Stomach (tissue), 8 donors: ENCODE measurements at regions not wholly inside any gene's neighbourhood (a gene's known extent, or its start where the extent isn't known, plus 50 kb on each side); places are given as distances from the start of the nearest gene placed in this dataset.

Experiments
- DNase-seq, 2 donors: peaks; one replicate each; pipeline versions ENCODE4 v3.0.0 to v3.0.0-alpha.2; 2013 to 2019
- H3K27ac ChIP-seq, 5 donors: fragments of 200-600 bp in 4 of 5; sonication (generic) in 4 of 5; one replicate each; pipeline ENCODE4 v1.5.1; 2013 to 2019; ENCODE audit warnings: mild to moderate bottlenecking in 1 of 5, moderate library complexity in 1 of 5
- H3K27me3 ChIP-seq, 3 donors: fragments of 200-600 bp; sonication (generic); one replicate each; pipeline ENCODE4 v1.5.1; 2017 to 2019; ENCODE audit warnings: mixed run types in 1 of 3
- H3K36me3 ChIP-seq, 4 donors: fragments of 200-600 bp; sonication (generic); 1 replicate in 3 of 4; 2 replicates in 1 of 4; pipeline ENCODE4 v1.5.1; 2016 to 2019
- H3K4me1 ChIP-seq, 4 donors: fragments of 200-600 bp; sonication (generic); one replicate each; pipeline ENCODE4 v1.5.1; 2016 to 2019
- H3K4me3 ChIP-seq, 4 donors: fragments of 200-600 bp; sonication (generic) in 3 of 4; one replicate each; pipeline ENCODE4 v1.5.1; 2016 to 2019; ENCODE audit warnings: mild to moderate bottlenecking in 1 of 4
- H3K9me3 ChIP-seq, 4 donors: fragments of 200-600 bp; sonication (generic); one replicate each; pipeline ENCODE4 v1.5.1; 2016 to 2019
- EP300 ChIP-seq: sonication (generic); formaldehyde crosslinking; IDR thresholded peaks from one replicate; pipeline ENCODE4 v1.6.1; 2017; ENCODE audit warnings: antibody characterized with exemption
- POLR2A ChIP-seq, 4 donors: fragments of 450-650 bp; IDR thresholded peaks; one replicate each; pipeline ENCODE4 v1.6.1; 2016; ENCODE audit warnings: antibody characterized with exemption in 4 of 4, control low read depth in 2 of 4, mild to moderate bottlenecking in 1 of 4, moderate library complexity in 1 of 4
- POLR2AphosphoS5 ChIP-seq, 3 donors: sonication (generic); formaldehyde crosslinking; IDR thresholded peaks; one replicate each; pipeline ENCODE4 v1.6.1; 2016; ENCODE audit warnings: antibody characterized with exemption in 3 of 3
- WGBS, 5 donors: extraction: QIAGEN DNeasy Blood & Tissue Kit in 3 of 5; methylation state at CpG; one replicate each; pipeline versions ENCODE4 v1.1.5 to v1.1.7; 2013 to 2018; 5-methylcytosine and 5-hydroxymethylcytosine counted together
- intact Hi-C: fragments of 100-400 bp; cut with DNase I; formaldehyde crosslinking; loops from one replicate; pipeline ENCODE4 v1.15.1; 2023; ENCODE audit warnings: low total_unique reads
- TF ChIP-seq, protein P1 (sequence below), 7 experiments: fragments of 450-650 bp in 4 of 7; fragments of 200-600 bp in 3 of 7; sonication (generic) in 3 of 7; IDR thresholded peaks; one replicate each; pipeline ENCODE4 v1.5.1; 2016 to 2019; ENCODE audit warnings: antibody characterized with exemption in 7 of 7, control low read depth in 2 of 7, mild to moderate bottlenecking in 1 of 7
- donor health status: healthy with polysubstance abuse.
- donor health status: Bipolar disorder and iron deficiency.
- donor health status: healthy.

DNA sequence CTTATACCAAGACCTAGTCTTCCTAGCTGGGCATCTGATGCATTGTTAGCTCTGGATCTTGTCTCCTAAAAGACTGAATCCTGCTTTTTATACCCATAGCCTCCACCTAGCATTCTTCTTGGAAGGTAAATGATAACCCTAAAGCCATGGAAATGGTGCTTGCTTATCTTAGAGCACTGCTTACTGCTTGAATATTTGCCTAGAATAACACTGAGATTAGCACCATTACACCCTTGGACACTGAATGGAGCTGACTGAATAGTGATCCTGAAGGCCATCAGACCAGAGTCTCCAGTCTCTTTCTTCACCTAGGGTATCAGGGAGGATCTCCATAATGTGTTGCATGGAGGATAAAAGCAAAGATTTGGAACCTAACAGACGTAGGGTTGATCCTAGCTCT lies 50.3 kb upstream of the UGP2 start:
- no peak overlapping the region for H3K4me3 ChIP-seq
- no peaks in the 10 kb centered on the region for H3K9me3 ChIP-seq
- H3K36me3 ChIP-seq = no peaks in the 10 kb centered on the region
- WGBS, 5 donors = 81 to 91% (median 84%) methylated on average over 1 of the region's 1 CpG
- H3K4me1 ChIP-seq = no peaks in the 10 kb centered on the region
- TF ChIP-seq EP300 (no peak), POLR2A (IDR thresholded peaks at IDR 0.05) (no peak), POLR2AphosphoS5 (IDR thresholded peaks at IDR 0.05) (no peak)
- TF ChIP-seq, protein P1, sequence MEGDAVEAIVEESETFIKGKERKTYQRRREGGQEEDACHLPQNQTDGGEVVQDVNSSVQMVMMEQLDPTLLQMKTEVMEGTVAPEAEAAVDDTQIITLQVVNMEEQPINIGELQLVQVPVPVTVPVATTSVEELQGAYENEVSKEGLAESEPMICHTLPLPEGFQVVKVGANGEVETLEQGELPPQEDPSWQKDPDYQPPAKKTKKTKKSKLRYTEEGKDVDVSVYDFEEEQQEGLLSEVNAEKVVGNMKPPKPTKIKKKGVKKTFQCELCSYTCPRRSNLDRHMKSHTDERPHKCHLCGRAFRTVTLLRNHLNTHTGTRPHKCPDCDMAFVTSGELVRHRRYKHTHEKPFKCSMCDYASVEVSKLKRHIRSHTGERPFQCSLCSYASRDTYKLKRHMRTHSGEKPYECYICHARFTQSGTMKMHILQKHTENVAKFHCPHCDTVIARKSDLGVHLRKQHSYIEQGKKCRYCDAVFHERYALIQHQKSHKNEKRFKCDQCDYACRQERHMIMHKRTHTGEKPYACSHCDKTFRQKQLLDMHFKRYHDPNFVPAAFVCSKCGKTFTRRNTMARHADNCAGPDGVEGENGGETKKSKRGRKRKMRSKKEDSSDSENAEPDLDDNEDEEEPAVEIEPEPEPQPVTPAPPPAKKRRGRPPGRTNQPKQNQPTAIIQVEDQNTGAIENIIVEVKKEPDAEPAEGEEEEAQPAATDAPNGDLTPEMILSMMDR (IDR thresholded peaks at IDR 0.05) = no peak
- DNase-seq = no peak
- H3K27me3 ChIP-seq = no peaks in the 10 kb centered on the region
- H3K27ac ChIP-seq = no peak overlapping the region
- intact Hi-C loops = no loop called here
